CD4-positive, alpha-beta T cell treated with Interleukin-15 for 1 hour (primary cell): ENCODE measurements at regions not wholly inside any gene's neighbourhood (a gene's known extent, or its start where the extent isn't known, plus 50 kb on each side); places are given as distances from the start of the nearest gene placed in this dataset.

Source experiments
- DNase-seq: peaks from one replicate; pipeline ENCODE4 v3.0.0-alpha.2; 2020

GRCh38 chr5:2283481-2284045 is 400.8 kb upstream of the IRX4 start:
- DNase-seq: no peak

GRCh38 chr5:2282893-2283292 is 400.2 kb upstream of the IRX4 start:
- DNase-seq: no peak

- DNase-seq: no peak
Observed at GRCh38 chr5:2282034-2282690, 399.4 kb upstream of the IRX4 start.

- DNase-seq: no peak
Observed at GRCh38 chr5:2281446-2281845, 398.7 kb upstream of the IRX4 start.

GRCh38 chr5:2280318-2280717 is 397.6 kb upstream of the IRX4 start:
- no peak for DNase-seq

GRCh38 chr5:2278825-2279456 is 396.2 kb upstream of the IRX4 start:
- no peak for DNase-seq

- no peak for DNase-seq
Observed at GRCh38 chr5:2277886-2278285, 395.2 kb upstream of the IRX4 start.

- DNase-seq: no peak
Observed at GRCh38 chr5:2276101-2276500, 393.4 kb upstream of the IRX4 start.

GRCh38 chr5:2272755-2273154 is 390.0 kb upstream of the IRX4 start:
- DNase-seq: no peak

GRCh38 chr5:2272039-2272438 is 389.3 kb upstream of the IRX4 start:
- DNase-seq: no peak

GRCh38 chr5:2271316-2271715 is 388.6 kb upstream of the IRX4 start:
- DNase-seq: no peak

GRCh38 chr5:2270467-2270866 is 387.7 kb upstream of the IRX4 start:
- DNase-seq: no peak

- DNase-seq: no peak
Observed at GRCh38 chr5:2269656-2270055, 386.9 kb upstream of the IRX4 start.

- DNase-seq: no peak
Observed at GRCh38 chr5:2267991-2268390, 385.3 kb upstream of the IRX4 start.

- DNase-seq: no peak
Observed at GRCh38 chr5:2266641-2267240, 384.0 kb upstream of the IRX4 start.

- no peak for DNase-seq
Observed at GRCh38 chr5:2265341-2265740, 382.6 kb upstream of the IRX4 start.

- no peak for DNase-seq
Observed at GRCh38 chr5:2263763-2264162, 381.0 kb upstream of the IRX4 start.

- no peak for DNase-seq
Observed at GRCh38 chr5:2262620-2263019, 379.9 kb upstream of the IRX4 start.

- DNase-seq: no peak
Observed at GRCh38 chr5:2261004-2261703, 378.4 kb upstream of the IRX4 start.

- no peak for DNase-seq
Observed at GRCh38 chr5:2260211-2261003, 377.7 kb upstream of the IRX4 start.

GRCh38 chr5:2259494-2260107 is 376.9 kb upstream of the IRX4 start:
- DNase-seq: no peak

GRCh38 chr5:2258861-2259260 is 376.1 kb upstream of the IRX4 start:
- DNase-seq: no peak
